ENCODE measurements at regions not wholly inside any gene's neighbourhood (a gene's known extent, or its start where the extent isn't known, plus 50 kb on each side); places are given as distances from the start of the nearest gene placed in this dataset.

GRCh38 chr2:13001408-13001807 is 284.7 kb downstream of the TRIB2 start:
- ATAC-seq (peak in 1 of 4 donors; percentile 27), DNase-seq (no peak)
- TF ChIP-seq POLR2A (IDR thresholded peaks at IDR 0.05) (no peak), CTCF (IDR thresholded peaks at IDR 0.05) (no peak)
- Histone ChIP-seq H3K4me1 (peaks cover 0 to 61% (median 33%) of the 10 kb centered on the region in 12 donors), H3K27ac (peak overlapping the region in 9 of 12 donors; percentile 14 to 84 (median 65)), H3K4me3 (peak overlapping the region in 9 of 12 donors; percentile 4 to 51 (median 38)), H3K36me3 (no peaks in the 10 kb centered on the region), H3K27me3 (no peaks in the 10 kb centered on the region), H3K9me3 (no peaks in the 10 kb centered on the region)
- WGBS, 4 donors, result 16 to 32% (median 21%) methylated on average over 2 of the region's 2 CpGs
- intact Hi-C loops (cut with DNase I), result loop anchor here (2.0 to 10.0 kb wide), 14 partner anchors 67 to 1307 kb away; partner anchors contain the start of gene TRIB2 (in 5 of the 10)

DNA sequence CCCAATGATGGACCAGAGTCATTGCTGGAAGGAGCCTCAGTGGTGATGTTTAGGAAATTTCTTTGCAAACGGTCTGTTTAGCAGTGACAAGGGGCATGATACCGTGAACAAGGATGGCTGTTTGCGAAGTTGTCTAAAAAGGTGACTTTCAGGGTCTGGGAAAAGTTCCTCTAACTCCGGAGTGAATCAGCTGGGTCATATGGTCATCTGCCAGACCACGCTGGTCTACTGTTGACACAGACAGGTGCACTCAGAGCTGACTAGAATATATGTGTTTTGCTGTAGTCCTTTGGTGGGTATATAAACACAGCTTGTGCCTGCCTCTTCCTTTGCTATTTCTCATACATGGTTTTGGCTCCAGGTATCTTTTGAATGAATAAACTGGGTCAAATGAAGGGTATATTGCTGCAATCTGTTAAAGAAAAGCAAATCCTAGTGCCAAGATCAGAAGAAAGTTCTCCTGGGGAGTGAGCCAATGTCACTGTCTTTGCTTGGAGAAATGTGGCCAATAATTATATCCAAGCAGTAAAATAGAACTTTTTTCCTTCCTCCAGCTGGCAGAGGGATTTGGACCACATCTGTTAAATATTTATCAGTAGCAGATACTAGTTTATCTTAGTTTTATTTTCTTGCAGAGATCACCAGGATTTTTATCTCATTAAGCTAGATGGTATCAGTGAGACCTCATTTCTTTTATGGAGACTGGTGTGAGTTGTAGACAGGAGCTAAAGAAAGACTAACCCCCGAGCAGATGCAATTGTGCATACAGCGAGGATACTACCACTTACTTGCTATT is 286.0 kb downstream of the TRIB2 start:
- DNase-seq (no peak), ATAC-seq (no peak)
- no peaks in the 10 kb centered on the region for H3K27me3 ChIP-seq
- H3K4me1 ChIP-seq, result peaks cover 0 to 72% (median 35%) of the 10 kb centered on the region in 12 donors
- no peaks in the 10 kb centered on the region for H3K9me3 ChIP-seq
- peak overlapping the region in 3 of 12 donors; percentile 13 to 51 (median 47) for H3K4me3 ChIP-seq
- no peak for TF ChIP-seq POLR2A (IDR thresholded peaks at IDR 0.05)
- TF ChIP-seq CTCF (IDR thresholded peaks at IDR 0.05), result no peak
- 64 to 75% (median 66%) methylated on average over 7 of the region's 7 CpGs for WGBS, 4 donors
- peak overlapping the region in 3 of 12 donors; percentile 11 to 84 (median 25) for H3K27ac ChIP-seq
- H3K36me3 ChIP-seq, result no peaks in the 10 kb centered on the region
- intact Hi-C loops (cut with DNase I), result loop anchor here (2.0 to 10.0 kb wide), 13 partner anchors 68 to 1308 kb away; partner anchors contain the start of gene TRIB2 (in 4 of the 10)

- TF ChIP-seq CTCF (IDR thresholded peaks at IDR 0.05), result no peak
- TF ChIP-seq POLR2A (IDR thresholded peaks at IDR 0.05), result no peak
- peaks cover 0 to 68% (median 35%) of the 10 kb centered on the region in 12 donors for H3K4me1 ChIP-seq
- no peaks in the 10 kb centered on the region for H3K9me3 ChIP-seq
- H3K27me3 ChIP-seq, result no peaks in the 10 kb centered on the region
- intact Hi-C loops (cut with DNase I), result loop anchor here (2.0 to 10.0 kb wide), 13 partner anchors 69 to 1309 kb away; partner anchors contain the start of gene TRIB2 (in 4 of the 10)
- peak overlapping the region in 2 of 12 donors; percentile 11 to 84 for H3K27ac ChIP-seq
- H3K36me3 ChIP-seq, result no peaks in the 10 kb centered on the region
- DNase-seq, result no peak
- ATAC-seq, result no peak
- H3K4me3 ChIP-seq, result no peak overlapping the region
- WGBS, 4 donors, result 76 to 86% (median 79%) methylated on average over 2 of the region's 2 CpGs
Measured at GRCh38 chr2:13003500-13003899, 286.8 kb downstream of the TRIB2 start.

DNA sequence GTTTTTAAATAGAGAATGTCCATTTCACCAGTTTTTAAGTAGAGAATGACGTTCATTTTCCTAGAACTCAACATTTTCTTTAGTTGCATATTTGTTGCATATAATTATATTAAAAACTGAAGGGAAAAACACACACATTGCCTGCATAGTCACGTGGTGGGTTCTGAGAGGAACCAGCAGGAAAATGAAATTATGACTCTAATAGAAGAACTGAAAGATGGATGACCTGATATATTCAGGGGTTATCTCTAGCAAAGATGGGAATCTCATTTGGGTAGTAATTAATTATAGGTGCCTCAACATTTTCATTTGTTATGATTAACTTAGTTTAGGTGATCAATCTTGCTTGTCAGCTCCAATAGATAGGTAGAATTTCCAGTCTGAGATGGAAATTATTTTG is 288.3 kb downstream of the TRIB2 start:
- H3K4me1 ChIP-seq, result peaks cover 0 to 58% (median 32%) of the 10 kb centered on the region in 12 donors

More for the DNA sequence above, 288.3 kb downstream of the TRIB2 start:
- no peak overlapping the region for H3K4me3 ChIP-seq
- ATAC-seq, result no peak
- intact Hi-C loops (cut with DNase I), result loop anchor here (5.0 to 10.0 kb wide), 18 partner anchors 70 to 1310 kb away; partner anchors contain the start of gene TRIB2 (in 1 of the 10)
- no peaks in the 10 kb centered on the region for H3K27me3 ChIP-seq
- peak overlapping the region in 6 of 12 donors; percentile 1 to 58 (median 34) for H3K27ac ChIP-seq
- TF ChIP-seq CTCF (IDR thresholded peaks at IDR 0.05) (no peak), POLR2A (IDR thresholded peaks at IDR 0.05) (no peak)
- no peak for DNase-seq
- no peaks in the 10 kb centered on the region for H3K9me3 ChIP-seq
- WGBS, 4 donors, result 63 to 90% (median 76%) methylated on average over 2 of the region's 2 CpGs
- no peaks in the 10 kb centered on the region for H3K36me3 ChIP-seq

Measured in heart left ventricle (tissue), 16 donors.